ENCODE measurements at regions not wholly inside any gene's neighbourhood (a gene's known extent, or its start where the extent isn't known, plus 50 kb on each side); places are given as distances from the start of the nearest gene placed in this dataset.

DNA sequence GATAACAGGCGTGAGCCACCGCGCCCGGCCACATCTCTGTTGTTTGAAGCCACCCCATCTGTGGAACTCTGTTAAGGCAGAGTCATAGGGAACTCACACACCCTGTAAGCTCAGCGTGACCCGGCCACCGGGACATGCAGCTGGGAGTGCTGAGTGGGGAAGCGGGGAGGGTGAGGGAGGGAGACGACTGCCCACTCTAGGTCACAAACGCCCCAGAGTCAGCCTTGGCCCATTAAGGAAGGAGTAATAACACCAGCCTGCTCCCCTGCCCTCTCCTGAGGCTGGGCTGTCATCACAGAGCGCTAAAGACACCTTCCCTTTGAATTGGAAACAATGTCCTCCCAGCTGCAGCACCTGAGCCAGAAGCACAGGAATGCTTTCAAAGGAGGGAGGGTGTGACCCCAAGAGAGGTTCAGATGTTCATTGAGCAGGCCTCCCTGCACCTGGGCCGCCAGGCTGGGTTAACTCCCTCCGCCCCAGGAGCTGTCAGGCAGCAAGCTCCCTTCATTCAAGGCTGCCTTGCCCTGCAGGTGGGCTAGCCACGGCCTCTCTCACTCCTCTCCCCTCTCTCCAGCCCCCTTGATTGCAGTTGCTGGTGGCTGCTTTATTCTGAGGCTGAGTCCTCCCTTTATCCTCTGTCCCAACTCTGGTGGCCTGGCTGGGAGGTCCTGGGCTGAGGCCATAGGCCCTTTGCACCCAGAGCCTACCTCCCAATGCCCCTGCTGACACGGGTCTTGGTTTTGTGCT, 77.2 kb upstream of the HPCAL1 start:
- TF ChIP-seq, protein P1, sequence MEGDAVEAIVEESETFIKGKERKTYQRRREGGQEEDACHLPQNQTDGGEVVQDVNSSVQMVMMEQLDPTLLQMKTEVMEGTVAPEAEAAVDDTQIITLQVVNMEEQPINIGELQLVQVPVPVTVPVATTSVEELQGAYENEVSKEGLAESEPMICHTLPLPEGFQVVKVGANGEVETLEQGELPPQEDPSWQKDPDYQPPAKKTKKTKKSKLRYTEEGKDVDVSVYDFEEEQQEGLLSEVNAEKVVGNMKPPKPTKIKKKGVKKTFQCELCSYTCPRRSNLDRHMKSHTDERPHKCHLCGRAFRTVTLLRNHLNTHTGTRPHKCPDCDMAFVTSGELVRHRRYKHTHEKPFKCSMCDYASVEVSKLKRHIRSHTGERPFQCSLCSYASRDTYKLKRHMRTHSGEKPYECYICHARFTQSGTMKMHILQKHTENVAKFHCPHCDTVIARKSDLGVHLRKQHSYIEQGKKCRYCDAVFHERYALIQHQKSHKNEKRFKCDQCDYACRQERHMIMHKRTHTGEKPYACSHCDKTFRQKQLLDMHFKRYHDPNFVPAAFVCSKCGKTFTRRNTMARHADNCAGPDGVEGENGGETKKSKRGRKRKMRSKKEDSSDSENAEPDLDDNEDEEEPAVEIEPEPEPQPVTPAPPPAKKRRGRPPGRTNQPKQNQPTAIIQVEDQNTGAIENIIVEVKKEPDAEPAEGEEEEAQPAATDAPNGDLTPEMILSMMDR (conservative IDR thresholded peaks at IDR 0.05 in 1 of 2, IDR thresholded peaks at IDR 0.05 in 1 of 2; ENCODE audit: low read depth in 1 of 2, low read length in 2 of 2): no peak
- TF ChIP-seq EZH2 (IDR thresholded peaks at IDR 0.05; ENCODE audit: low read length, missing control alignments): no peak
